PFSK-1 (cell line): ENCODE measurements at regions not wholly inside any gene's neighbourhood (a gene's known extent, or its start where the extent isn't known, plus 50 kb on each side); places are given as distances from the start of the nearest gene placed in this dataset.

Experiments used
- FOXP2 ChIP-seq: optimal IDR thresholded peaks from 2 replicates; pipeline ENCODE3; 2011; ENCODE audit warnings: borderline replicate concordance, control low read depth, inconsistent platforms; ENCODE audit not compliant: insufficient read depth; ENCODE audit errors: extremely low read length, extremely low read depth
- POLR2AphosphoS5 ChIP-seq: IDR thresholded peaks from 2 replicates; pipeline ENCODE4 v1.6.1; 2012; ENCODE audit warnings: low read depth, mild to moderate bottlenecking, control low read depth, low read length, moderate library complexity
- REST ChIP-seq, 2 experiments: IDR thresholded peaks; 2 replicates each; pipeline versions ENCODE4 v1.6.1 to v1.8.0; 2011 to 2012; ENCODE audit warnings: low read depth in 2 of 2, low read length in 2 of 2, control low read depth in 1 of 2, inconsistent platforms in 1 of 2, mild to moderate bottlenecking in 1 of 2, moderate library complexity in 1 of 2; ENCODE audit not compliant: insufficient read depth in 1 of 2
- SIN3A ChIP-seq: IDR thresholded peaks from 2 replicates; pipeline ENCODE4 v1.6.1; 2012; ENCODE audit warnings: mild to moderate bottlenecking, low read length, moderate library complexity, borderline replicate concordance; ENCODE audit not compliant: insufficient read depth
- TAF1 ChIP-seq: IDR thresholded peaks from 2 replicates; pipeline ENCODE4 v1.6.1; 2012; ENCODE audit warnings: low read length, control low read depth, borderline replicate concordance; ENCODE audit not compliant: insufficient read depth

DNA sequence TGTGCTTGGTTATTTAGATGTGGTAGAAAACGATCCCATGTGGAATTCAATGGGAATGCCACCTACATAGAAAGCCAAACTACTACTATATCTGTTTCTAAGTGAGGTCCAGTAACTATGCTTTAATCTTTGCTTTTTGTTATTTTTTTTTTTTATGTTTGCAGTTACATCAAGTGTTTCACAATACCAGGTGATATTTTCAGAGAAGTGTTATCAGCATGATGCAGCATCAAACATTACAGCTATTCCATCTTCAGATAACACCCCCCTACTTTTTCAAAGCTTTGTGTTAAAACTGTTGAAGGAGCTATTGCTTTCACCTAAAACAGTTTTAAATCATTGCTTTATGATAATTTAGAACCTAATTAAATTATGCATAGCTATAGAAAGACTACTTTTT lies 163.8 kb upstream of the SLC16A7 start:
- no peak for TF ChIP-seq REST (IDR thresholded peaks at IDR 0.05; ENCODE audit: insufficient read depth in 1 of 2, low read depth in 2 of 2, low read length in 2 of 2)
- TF ChIP-seq POLR2AphosphoS5: no peak
- no peak for TF ChIP-seq TAF1
- no peak for TF ChIP-seq FOXP2
- no peak for TF ChIP-seq SIN3A
